ENCODE measurements at regions not wholly inside any gene's neighbourhood (a gene's known extent, or its start where the extent isn't known, plus 50 kb on each side); places are given as distances from the start of the nearest gene placed in this dataset.

DNA sequence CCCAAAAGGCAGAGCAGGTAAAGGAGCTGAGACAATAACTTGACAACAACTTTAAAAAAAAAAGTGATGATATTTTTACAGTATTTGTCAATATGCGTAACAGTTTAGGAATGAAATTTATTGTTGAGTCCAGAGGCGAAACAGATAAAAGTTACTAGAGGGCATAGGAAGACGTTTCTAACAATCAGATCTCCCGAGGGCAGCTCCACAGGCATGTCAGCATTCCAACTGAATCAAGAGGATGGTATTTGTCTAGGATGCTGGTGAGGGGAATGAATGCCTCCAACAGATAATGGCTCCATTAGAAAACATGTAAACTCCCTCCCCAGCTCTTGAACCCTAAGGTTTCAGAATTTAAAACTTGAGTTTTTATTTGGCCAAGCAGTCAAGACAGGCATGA lies 733.9 kb upstream of the SORCS1 start:
- Mint-ChIP-seq H3K4me3 (no peak overlapping the region), H3K27ac (no peak overlapping the region), H3K27me3 (ENCODE audit: low read depth) (no peaks in the 10 kb centered on the region), H3K9me3 (peaks cover 4 to 19% of the 10 kb centered on the region in 2 experiments; a peak in 3 of 5 replicates), H3K36me3 (ENCODE audit: insufficient read depth in 1 of 3, low read depth in 3 of 3) (peaks cover 0 to 25% (median 3%) of the 10 kb centered on the region in 3 experiments; a peak in 3 of 7 replicates), H3K4me1 (peaks cover 20 to 27% of the 10 kb centered on the region in 2 experiments)
- Histone ChIP-seq H2BK5ac (ENCODE audit: insufficient read length, low read length) (no peak overlapping the region), H2BK12ac (ENCODE audit: insufficient read length, low read depth, low read length) (no peak overlapping the region), H4K8ac (replicated peaks; ENCODE audit: insufficient read length, low read depth, low read length) (no peak overlapping the region), H4K5ac (ENCODE audit: insufficient read length, low read depth, low read length) (no peak overlapping the region), H2AFZ (ENCODE audit: low read length) (no peak overlapping the region), H3K27me3 (ENCODE audit: insufficient read depth, low read length) (no peaks in the 10 kb centered on the region), H3K9me3 (ENCODE audit: control insufficient read depth, low read depth, low read length) (no peaks in the 10 kb centered on the region), H3K4me2 (ENCODE audit: insufficient read depth, insufficient read length, low read length) (no peak overlapping the region), H3K56ac (ENCODE audit: insufficient read length, low read depth, low read length) (no peak overlapping the region), H3K23ac (ENCODE audit: insufficient read length, low read depth, low read length) (no peak overlapping the region), H3K27ac (ENCODE audit: insufficient read length, low read depth, low read length) (no peak overlapping the region), H2BK20ac (ENCODE audit: low read depth, low read length, poor library complexity, severe bottlenecking) (no peak overlapping the region), H4K91ac (ENCODE audit: insufficient read length, low read depth, low read length) (no peak overlapping the region), H3K79me2 (ENCODE audit: insufficient read depth, low read length) (no peaks in the 10 kb centered on the region), H3T11ph (ENCODE audit: low read length) (no peak overlapping the region), H3K14ac (ENCODE audit: insufficient read depth, low read length) (no peak overlapping the region), H2BK120ac (ENCODE audit: low read depth, low read length, poor library complexity, severe bottlenecking) (no peak overlapping the region), H2AK5ac (ENCODE audit: insufficient read length, low read length) (no peak overlapping the region), H3K4ac (ENCODE audit: low read depth, low read length) (no peak overlapping the region), H4K20me1 (ENCODE audit: control insufficient read depth, insufficient read depth, insufficient read length) (no peaks in the 10 kb centered on the region), H3K9ac (ENCODE audit: extremely low read depth, insufficient read length, low read length) (no peak overlapping the region), H3K18ac (ENCODE audit: insufficient read length, low read depth, low read length) (no peak overlapping the region), H3K4me1 (ENCODE audit: insufficient read depth, low read length) (no peaks in the 10 kb centered on the region; the same call in 1 of the 2 replicates), H2BK15ac (ENCODE audit: low read depth, low read length) (no peak overlapping the region), H3K79me1 (ENCODE audit: insufficient read depth, low read depth, low read length, poor library complexity, severe bottlenecking) (no peaks in the 10 kb centered on the region), H3K23me2 (ENCODE audit: insufficient read length, low read depth, low read length, poor library complexity, severe bottlenecking) (no peaks in the 10 kb centered on the region)
- no peak for DNase-seq
- TF ChIP-seq, protein P1, sequence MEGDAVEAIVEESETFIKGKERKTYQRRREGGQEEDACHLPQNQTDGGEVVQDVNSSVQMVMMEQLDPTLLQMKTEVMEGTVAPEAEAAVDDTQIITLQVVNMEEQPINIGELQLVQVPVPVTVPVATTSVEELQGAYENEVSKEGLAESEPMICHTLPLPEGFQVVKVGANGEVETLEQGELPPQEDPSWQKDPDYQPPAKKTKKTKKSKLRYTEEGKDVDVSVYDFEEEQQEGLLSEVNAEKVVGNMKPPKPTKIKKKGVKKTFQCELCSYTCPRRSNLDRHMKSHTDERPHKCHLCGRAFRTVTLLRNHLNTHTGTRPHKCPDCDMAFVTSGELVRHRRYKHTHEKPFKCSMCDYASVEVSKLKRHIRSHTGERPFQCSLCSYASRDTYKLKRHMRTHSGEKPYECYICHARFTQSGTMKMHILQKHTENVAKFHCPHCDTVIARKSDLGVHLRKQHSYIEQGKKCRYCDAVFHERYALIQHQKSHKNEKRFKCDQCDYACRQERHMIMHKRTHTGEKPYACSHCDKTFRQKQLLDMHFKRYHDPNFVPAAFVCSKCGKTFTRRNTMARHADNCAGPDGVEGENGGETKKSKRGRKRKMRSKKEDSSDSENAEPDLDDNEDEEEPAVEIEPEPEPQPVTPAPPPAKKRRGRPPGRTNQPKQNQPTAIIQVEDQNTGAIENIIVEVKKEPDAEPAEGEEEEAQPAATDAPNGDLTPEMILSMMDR (conservative IDR thresholded peaks at IDR 0.05), result no peak
- no CpG with 5 or more reads among the region's 4 CpGs for WGBS (ENCODE audit: extremely low coverage, insufficient read length, low lambda C conversion rate)

Measured in H9 (cell line).